GM06990 (cell line): ENCODE measurements at regions not wholly inside any gene's neighbourhood (a gene's known extent, or its start where the extent isn't known, plus 50 kb on each side); places are given as distances from the start of the nearest gene placed in this dataset.

Experiments used
- DNase-seq: peaks from one replicate; pipeline ENCODE4 v3.0.0-alpha.2; 2011; ENCODE audit not compliant: insufficient read length; ENCODE audit errors: extremely low read depth
- H3K27me3 ChIP-seq: replicated peaks from 2 replicates; pipeline ENCODE4 v1.6.0; 2011; ENCODE audit warnings: low read length; ENCODE audit not compliant: control insufficient read depth, insufficient read depth
- H3K36me3 ChIP-seq: 2 replicates; pipeline ENCODE4 v1.5.1; 2011; ENCODE audit warnings: low read length; ENCODE audit not compliant: control insufficient read depth, insufficient read depth
- H3K4me3 ChIP-seq: replicated peaks from 2 replicates; pipeline ENCODE4 v1.5.1; 2011; ENCODE audit warnings: low read depth, mild to moderate bottlenecking, control low read depth, low read length
- TF ChIP-seq, protein P1 (sequence below): IDR thresholded peaks from 2 replicates; pipeline ENCODE4 v1.5.1; 2011; ENCODE audit warnings: low read length, control low read depth, mild to moderate bottlenecking, inconsistent platforms; ENCODE audit not compliant: insufficient read depth, poor library complexity, severe bottlenecking

- Histone ChIP-seq H3K4me3 (no peak overlapping the region), H3K27me3 (no peaks in the 10 kb centered on the region), H3K36me3 (no peaks in the 10 kb centered on the region)
- TF ChIP-seq, protein P1, sequence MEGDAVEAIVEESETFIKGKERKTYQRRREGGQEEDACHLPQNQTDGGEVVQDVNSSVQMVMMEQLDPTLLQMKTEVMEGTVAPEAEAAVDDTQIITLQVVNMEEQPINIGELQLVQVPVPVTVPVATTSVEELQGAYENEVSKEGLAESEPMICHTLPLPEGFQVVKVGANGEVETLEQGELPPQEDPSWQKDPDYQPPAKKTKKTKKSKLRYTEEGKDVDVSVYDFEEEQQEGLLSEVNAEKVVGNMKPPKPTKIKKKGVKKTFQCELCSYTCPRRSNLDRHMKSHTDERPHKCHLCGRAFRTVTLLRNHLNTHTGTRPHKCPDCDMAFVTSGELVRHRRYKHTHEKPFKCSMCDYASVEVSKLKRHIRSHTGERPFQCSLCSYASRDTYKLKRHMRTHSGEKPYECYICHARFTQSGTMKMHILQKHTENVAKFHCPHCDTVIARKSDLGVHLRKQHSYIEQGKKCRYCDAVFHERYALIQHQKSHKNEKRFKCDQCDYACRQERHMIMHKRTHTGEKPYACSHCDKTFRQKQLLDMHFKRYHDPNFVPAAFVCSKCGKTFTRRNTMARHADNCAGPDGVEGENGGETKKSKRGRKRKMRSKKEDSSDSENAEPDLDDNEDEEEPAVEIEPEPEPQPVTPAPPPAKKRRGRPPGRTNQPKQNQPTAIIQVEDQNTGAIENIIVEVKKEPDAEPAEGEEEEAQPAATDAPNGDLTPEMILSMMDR, result no peak
- DNase-seq, result no peak
These were observed 195.5 kb downstream of the SLITRK6 start for GRCh38 chr13:85603735-85604134.

GRCh38 chr13:85601526-85601925, 197.7 kb downstream of the SLITRK6 start:
- no peak overlapping the region for H3K4me3 ChIP-seq
- DNase-seq, result no peak
- no peaks in the 10 kb centered on the region for H3K36me3 ChIP-seq
- no peaks in the 10 kb centered on the region for H3K27me3 ChIP-seq
- TF ChIP-seq, protein P1, result no peak

- Histone ChIP-seq H3K4me3 (no peak overlapping the region), H3K36me3 (no peaks in the 10 kb centered on the region), H3K27me3 (no peaks in the 10 kb centered on the region)
- TF ChIP-seq, protein P1, result no peak
- no peak for DNase-seq
These were observed 201.3 kb downstream of the SLITRK6 start for GRCh38 chr13:85597790-85598500.

GRCh38 chr13:85592211-85592610, 207.0 kb downstream of the SLITRK6 start:
- H3K36me3 ChIP-seq, result no peaks in the 10 kb centered on the region
- no peak overlapping the region for H3K4me3 ChIP-seq
- no peak for DNase-seq
- TF ChIP-seq, protein P1, result no peak
- no peaks in the 10 kb centered on the region for H3K27me3 ChIP-seq

DNA sequence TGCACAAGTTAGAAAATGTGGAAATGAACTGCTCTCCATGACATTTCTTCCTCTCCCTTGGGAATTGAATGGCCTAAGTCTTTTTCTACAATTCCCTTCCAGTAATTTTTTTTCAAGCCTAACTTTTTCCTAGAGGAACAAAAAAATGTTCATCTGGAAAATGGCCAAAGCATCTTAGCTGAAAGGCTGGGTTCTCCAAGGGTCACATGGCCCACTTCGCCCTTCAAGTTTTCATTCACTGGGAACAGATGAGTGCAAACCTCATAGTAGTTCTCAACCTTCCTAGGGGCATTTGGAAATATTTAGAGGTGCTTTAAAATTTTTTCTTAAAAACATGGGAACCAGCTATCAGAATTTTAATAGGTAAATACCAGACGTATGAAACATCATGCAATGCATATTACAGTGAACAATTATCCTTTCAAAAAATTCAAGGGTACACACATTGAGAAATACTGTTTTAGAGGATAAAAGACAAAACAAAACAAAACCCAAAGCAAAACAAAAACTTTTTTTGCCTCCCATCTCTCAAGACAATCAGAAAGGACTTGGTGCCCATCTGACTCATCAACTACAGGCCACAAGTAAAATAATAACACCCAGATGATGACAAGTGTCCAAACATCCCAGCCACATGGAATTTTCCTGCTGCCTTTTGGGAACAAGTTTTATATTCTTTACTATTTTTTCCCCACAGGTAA, 208.8 kb downstream of the SLITRK6 start:
- DNase-seq, result no peak
- no peaks in the 10 kb centered on the region for H3K36me3 ChIP-seq
- no peak overlapping the region for H3K4me3 ChIP-seq
- H3K27me3 ChIP-seq, result no peaks in the 10 kb centered on the region
- TF ChIP-seq, protein P1, result no peak
